ENCODE measurements at regions not wholly inside any gene's neighbourhood (a gene's known extent, or its start where the extent isn't known, plus 50 kb on each side); places are given as distances from the start of the nearest gene placed in this dataset.
"Not testable (repeated sequence)": the region's sequence is repeated elsewhere in the genome, so short reads cannot be mapped to it uniquely, and the experiment has no call there.

DNA sequence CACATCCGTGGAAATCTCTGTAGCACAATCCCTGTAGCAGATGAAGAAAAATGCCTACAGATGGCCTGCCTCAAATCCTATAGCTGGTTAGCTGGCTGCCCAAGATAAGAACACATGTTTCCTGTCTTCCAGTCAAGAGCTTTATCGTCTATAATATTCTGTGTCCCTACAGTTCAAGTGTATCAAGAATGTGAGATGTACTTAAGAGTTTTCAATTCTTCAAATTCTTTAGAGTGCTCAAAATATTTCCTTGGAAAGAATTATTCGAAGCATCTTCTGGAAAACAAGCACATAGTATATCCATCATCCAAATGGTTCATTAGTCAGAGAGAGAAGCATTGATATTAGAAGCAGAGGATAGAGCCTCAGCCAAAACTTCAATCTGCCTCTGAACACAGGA is 239.8 kb downstream of the COG6 start:
- DNase-seq = no peak

GRCh38 chr13:39897636-39898035 is 242.2 kb downstream of the COG6 start:
- DNase-seq = no peak

DNA sequence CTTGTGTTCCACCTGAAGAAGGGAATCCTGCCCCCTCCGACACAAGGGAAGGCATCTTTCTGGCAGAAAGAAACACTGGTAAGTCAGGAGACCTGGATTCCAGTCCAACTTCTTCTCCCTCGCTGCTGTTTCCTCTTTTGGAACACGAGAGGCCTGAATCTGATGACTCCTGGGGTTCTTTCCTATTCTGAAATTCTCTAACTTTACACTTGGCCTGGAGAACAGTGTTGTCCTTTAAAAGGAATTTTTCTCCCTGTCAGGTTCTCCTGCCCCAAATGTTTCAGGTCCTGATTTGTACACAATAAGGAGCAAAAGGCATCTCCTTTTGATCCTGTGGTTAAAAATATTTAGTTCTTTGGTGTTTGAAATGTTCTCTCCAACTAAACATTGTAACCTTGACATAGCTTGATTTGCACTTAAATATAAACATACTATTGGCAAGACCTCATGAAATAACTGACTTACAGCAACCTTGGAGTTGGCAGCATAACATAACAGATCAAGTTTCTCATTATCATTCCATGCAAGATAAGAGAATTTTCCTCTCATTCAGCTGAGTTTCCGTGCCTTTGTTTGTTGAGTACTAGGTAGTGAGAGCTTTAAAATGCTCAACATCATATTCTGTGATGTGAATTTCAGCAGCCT is 244.8 kb downstream of the COG6 start:
- no peak for DNase-seq

DNA sequence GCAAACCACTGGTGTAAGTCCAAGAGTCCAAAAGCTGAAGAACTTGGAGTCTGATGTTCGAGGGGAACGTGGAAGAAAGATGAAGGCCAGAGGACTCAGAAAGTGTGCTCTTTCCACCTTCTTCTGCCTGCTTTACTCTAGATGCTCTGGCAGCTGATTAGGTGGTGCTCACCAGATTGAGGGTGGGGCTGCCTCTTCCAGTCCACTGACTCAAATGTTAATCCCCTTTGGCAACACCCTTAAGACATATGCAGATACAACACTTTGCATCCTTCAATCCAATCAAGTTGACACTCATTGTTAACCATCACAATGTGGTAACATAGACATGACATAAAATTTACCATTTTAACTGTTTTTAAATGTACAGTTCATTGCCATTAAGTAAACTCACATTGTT is 249.5 kb downstream of the COG6 start:
- DNase-seq = no peak

DNA sequence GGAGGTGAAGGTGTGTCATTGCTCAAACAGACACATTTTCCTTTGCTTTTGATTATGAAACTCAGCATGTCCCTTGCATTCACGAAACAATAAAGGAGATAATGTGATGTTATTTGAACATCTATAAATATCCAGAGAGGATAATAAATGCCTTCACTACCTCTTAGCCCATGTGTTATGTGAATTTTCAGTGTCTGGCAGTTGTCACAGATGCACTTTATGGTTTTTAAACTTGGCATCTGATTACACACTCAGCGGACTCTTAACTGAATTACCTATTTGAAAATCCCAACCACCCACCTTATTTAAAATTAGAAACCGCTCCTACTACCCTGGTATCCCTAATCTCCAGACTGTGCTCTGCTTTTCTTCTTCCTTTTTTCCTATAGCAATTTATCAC is 254.2 kb downstream of the COG6 start:
- no peak for DNase-seq

DNA sequence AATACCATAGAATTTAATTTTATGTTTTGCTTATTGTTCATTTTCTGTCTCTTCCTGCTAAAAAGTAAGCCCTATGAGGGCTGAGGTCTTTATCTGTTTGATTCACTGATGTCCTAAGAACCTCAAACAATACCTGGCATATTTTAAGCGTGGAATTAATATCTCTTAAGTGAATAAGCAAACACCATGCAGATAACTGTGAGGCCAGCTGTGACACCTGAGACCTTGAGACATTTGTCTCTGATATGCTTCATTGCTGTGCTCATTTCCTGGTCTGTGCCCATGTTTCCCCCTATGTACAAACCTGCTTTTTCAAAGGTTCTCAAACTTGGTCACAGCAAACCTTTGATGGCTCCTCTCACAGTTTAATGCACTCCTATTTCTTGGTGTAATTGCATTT is 254.6 kb downstream of the COG6 start:
- DNase-seq = no peak

GRCh38 chr13:39910833-39911232 is 255.4 kb downstream of the COG6 start:
- no peak for DNase-seq

- DNase-seq = no peak
Measured at GRCh38 chr13:39913339-39913738, 257.9 kb downstream of the COG6 start.

DNA sequence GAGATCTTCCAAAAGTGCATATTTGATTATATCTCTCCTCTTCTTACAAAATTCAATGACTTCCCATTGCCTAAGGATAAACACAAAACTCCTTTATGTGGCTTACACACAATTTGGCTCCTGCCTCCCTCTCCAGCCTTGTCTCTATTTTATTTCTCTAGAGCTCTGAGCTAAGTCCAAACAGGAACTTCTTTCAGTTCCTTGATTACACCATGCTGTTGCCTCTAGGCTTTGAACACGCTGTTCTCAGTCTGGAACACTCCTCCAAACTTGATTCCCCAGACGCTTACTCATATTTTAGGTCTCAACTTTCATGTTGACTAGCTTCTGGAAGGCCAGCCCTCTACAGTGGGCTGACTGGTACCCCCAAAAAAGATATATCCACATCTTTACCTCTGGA is 258.5 kb downstream of the COG6 start:
- no peak for DNase-seq

DNA sequence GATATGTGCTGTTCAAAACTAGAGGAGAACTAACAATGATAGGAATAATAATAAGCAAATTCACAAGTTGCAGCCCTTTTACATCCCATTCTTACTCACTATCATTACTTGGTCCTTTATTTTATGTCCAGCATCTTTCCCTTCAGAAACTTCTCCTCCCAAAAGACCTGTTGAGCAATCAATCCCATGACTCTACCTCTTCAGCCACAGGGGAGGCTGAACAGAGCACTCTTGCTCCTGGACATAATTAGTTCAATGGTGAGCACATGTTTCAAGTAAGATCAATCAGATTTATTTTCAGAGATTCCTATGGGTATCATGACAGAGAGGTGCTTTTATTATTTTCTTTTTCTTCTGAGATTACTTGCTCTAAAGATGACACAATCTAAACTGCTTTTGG is 260.0 kb downstream of the COG6 start:
- no peak for DNase-seq

- DNase-seq = no peak
Measured at GRCh38 chr13:39916330-39916729, 260.9 kb downstream of the COG6 start.

GRCh38 chr13:39918620-39919236 is 263.3 kb downstream of the COG6 start:
- DNase-seq = no peak

- no peak for DNase-seq
Measured at GRCh38 chr13:39920613-39921012, 265.2 kb downstream of the COG6 start.

GRCh38 chr13:39926345-39926744 is 270.9 kb downstream of the COG6 start:
- no peak for DNase-seq

DNA sequence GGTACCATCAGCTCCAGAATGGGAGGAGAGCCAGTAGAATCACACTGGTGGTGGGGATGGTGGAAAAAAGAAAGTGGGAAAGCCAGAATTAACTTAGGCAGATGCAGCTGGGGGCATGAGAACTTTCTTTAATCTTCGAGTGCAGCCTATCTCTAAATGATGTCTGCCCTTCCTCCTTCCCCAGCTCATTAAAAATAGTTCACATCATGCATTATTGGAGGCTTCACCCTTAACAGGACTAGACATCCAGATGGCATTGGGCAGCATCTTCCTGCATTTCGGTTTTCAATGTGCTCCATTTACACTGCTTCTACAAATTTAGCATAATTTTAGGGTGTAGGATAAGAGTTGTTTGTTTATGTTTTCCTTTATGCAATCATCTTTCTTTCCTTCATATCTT is 272.8 kb downstream of the COG6 start:
- no peak for DNase-seq

GRCh38 chr13:39929583-39929982 is 274.1 kb downstream of the COG6 start:
- no peak for DNase-seq

DNA sequence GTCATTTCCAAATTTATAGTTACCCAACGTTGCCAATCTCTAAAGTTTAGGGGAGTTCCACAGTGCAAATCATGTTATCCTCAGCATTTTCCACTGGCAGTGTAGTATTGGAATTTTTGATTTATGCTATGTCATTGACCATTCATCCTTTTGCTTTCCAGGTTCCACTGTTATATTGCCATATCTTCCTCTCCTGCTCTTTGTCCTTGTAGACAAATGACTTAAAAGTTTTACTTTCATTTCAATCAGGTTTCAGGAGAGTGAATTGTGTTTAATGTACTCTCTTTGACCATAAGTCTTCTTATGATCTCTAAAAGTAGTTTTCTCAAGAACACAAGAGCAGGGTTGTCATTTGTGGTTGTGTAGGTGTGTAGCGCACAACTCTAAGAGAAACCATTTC is 274.6 kb downstream of the COG6 start:
- no peak for DNase-seq

DNA sequence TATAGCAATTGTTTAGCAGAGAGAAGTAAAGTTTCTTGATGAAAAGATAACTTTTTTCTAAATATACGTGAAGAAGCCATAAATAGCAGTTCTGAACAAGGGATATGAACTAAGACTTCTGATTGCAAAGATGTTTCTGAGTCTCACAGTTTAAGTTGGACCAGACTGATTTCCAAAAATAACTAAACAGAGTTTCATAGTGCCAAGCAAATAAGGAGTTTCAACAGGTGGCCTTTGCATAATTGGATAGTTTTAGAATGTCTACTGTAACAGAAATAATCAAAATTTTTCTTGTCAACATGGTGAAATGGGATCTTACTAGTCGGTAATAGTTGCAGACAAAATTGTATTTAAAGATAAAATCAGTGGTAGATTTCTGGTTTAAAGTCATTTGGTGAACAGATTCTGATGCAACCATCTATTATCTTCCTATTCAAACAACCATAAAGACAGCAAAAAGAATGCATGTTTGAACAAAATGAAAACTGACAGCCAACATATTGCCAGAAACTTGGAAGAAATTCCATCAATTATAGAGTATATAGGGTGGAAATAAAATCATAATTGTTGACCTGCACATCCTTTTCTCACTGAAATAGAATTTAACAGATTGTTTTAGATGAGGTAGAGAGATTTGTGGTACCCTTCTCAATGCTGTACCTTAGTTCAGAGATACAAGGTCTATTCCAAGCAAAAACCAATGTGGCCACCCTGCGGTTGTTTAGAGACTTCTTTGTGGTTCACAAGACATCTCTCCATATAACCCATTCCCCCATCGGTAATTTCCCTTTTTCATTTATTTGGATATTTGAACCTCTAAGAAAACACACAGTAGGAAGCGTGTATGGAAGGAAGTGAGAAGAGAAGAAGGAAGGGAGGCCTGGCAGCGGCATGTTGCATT is 275.3 kb downstream of the COG6 start:
- no peak for DNase-seq

- no peak for DNase-seq
Measured at GRCh38 chr13:39931505-39931904, 276.0 kb downstream of the COG6 start.

DNA sequence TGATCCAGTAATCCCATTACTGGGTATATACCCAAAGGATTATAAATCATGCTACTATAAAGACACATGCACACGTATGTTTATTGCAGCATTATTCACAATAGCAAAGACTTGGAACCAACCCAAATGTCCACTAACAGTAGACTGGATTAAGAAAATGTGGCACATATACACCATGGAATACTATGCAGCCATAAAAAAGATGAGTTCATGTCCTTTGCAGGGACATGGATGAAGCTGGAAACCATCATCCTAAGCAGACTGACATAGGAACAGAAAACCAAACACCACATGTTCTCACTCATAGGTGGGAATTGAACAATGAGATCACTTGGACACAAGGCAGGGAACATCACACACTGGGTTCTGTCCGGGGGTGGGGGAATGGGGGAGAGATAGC is 277.1 kb downstream of the COG6 start:
- not testable (repeated sequence) for DNase-seq

GRCh38 chr13:39935155-39935554 is 279.7 kb downstream of the COG6 start:
- no peak for DNase-seq

- no peak for DNase-seq
Measured at GRCh38 chr13:39938596-39938995, 283.1 kb downstream of the COG6 start.

DNA sequence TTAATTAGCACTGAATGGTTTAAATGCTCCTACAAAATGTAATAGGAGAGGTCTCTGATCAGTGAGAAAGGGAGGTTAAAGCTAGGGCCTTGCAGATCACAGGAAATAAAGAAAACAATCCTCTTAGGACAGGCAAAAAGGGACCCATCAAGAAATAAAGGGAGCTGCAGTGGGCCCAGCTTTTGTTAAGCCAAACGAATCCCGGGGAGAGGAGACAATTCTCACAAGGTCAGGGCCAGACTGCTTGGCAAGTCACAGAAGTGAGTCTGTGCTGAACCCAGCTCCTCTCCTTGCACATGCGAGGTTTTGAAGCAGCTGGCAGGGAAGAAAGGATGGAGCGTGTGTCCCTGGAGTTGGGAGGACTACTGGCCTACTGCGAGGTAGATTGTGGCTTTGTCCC is 285.8 kb downstream of the COG6 start:
- no peak for DNase-seq

GRCh38 chr13:39941911-39942551 is 286.6 kb downstream of the COG6 start:
- DNase-seq = no peak

Data from effector CD4-positive, alpha-beta T cell (primary cell).